CD14-positive monocyte (primary cell): ENCODE measurements at regions not wholly inside any gene's neighbourhood (a gene's known extent, or its start where the extent isn't known, plus 50 kb on each side); places are given as distances from the start of the nearest gene placed in this dataset.

Experiments used
- DNase-seq, 3 donors: peaks; one replicate each; pipeline ENCODE4 v3.0.0-alpha.2; 2011 to 2022
- H2AFZ ChIP-seq: 2 replicates; pipeline ENCODE4 v1.6.0; 2012; ENCODE audit warnings: mild to moderate bottlenecking, low read depth, low read length, inconsistent platforms; ENCODE audit not compliant: insufficient read depth, poor library complexity, severe bottlenecking
- H3K27ac ChIP-seq, 2 donors: 1 replicate in 1 of 2; 2 replicates in 1 of 2; pipeline ENCODE4 v1.5.1; 2012 to 2013; ENCODE audit warnings: low read length in 2 of 2, control low read depth in 1 of 2, inconsistent platforms in 1 of 2, low read depth in 1 of 2, mild to moderate bottlenecking in 1 of 2
- H3K27me3 ChIP-seq, 2 donors: one replicate each; pipeline versions ENCODE4 v1.6.0 to v1.6.1; 2011 to 2013; ENCODE audit warnings: low read length in 2 of 2; ENCODE audit not compliant: control insufficient read depth in 2 of 2, insufficient read depth in 2 of 2
- H3K36me3 ChIP-seq, 2 donors: replicated peaks in 1 of 2; 1 replicate in 1 of 2; 2 replicates in 1 of 2; pipeline versions ENCODE4 v1.5.1 to v1.6.1; 2012 to 2013; ENCODE audit warnings: low read length in 2 of 2, control low read depth in 1 of 2, inconsistent platforms in 1 of 2, mild to moderate bottlenecking in 1 of 2; ENCODE audit not compliant: insufficient read depth in 2 of 2, control insufficient read depth in 1 of 2
- H3K4me1 ChIP-seq, 2 donors: 1 replicate in 1 of 2; 2 replicates in 1 of 2; pipeline versions ENCODE4 v1.5.1 to v1.6.1; 2012 to 2013; ENCODE audit warnings: low read length in 2 of 2, control low read depth in 1 of 2, inconsistent platforms in 1 of 2, mild to moderate bottlenecking in 1 of 2, moderate library complexity in 1 of 2; ENCODE audit not compliant: insufficient read depth in 2 of 2, control insufficient read depth in 1 of 2
- H3K4me2 ChIP-seq: replicated peaks from 2 replicates; pipeline ENCODE3; 2012; ENCODE audit warnings: low read length, moderate library complexity, mild to moderate bottlenecking; ENCODE audit not compliant: poor library complexity, severe bottlenecking; ENCODE audit errors: extremely low read depth
- H3K4me3 ChIP-seq, 3 experiments: fragments of 200-600 bp in 1 of 3; sonication (generic) in 1 of 3; replicated peaks in 1 of 3; 1 replicate in 2 of 3; 2 replicates in 1 of 3; pipeline ENCODE4 v1.5.1; 2011 to 2013; ENCODE audit warnings: low read length in 3 of 3, mild to moderate bottlenecking in 3 of 3, control low read depth in 2 of 3, low read depth in 2 of 3, inconsistent platforms in 1 of 3, moderate library complexity in 1 of 3
- H3K79me2 ChIP-seq: 2 replicates; pipeline ENCODE4 v1.6.0; 2012; ENCODE audit warnings: mild to moderate bottlenecking, control low read depth, inconsistent platforms, low read length, moderate library complexity; ENCODE audit not compliant: insufficient read depth
- H3K9ac ChIP-seq: 2 replicates; pipeline ENCODE4 v1.6.0; 2017; ENCODE audit warnings: low read length, mild to moderate bottlenecking; ENCODE audit not compliant: insufficient read depth, poor library complexity, severe bottlenecking
- H3K9me3 ChIP-seq, 2 donors: replicated peaks in 1 of 2; 1 replicate in 1 of 2; 2 replicates in 1 of 2; pipeline versions ENCODE4 v1.5.1 to v1.6.1; 2012 to 2013; ENCODE audit warnings: low read length in 2 of 2, control low read depth in 1 of 2; ENCODE audit not compliant: control insufficient read depth in 1 of 2, insufficient read depth in 1 of 2
- H4K20me1 ChIP-seq: 2 replicates; pipeline ENCODE4 v1.6.0; 2012; ENCODE audit warnings: mild to moderate bottlenecking, low read length, control low read depth, moderate library complexity; ENCODE audit not compliant: insufficient read depth
- H3K27ac Mint-ChIP-seq, 7 donors: one replicate each; pipeline ENCODE4 v1.8.0; 2020; ENCODE audit warnings: mild to moderate bottlenecking in 7 of 7, mixed read lengths in 7 of 7, moderate library complexity in 6 of 7, inconsistent platforms in 2 of 7
- H3K27me3 Mint-ChIP-seq, 3 donors: one replicate each; pipeline ENCODE4 v1.8.0; 2021 to 2022; ENCODE audit warnings: low read depth in 3 of 3, mild to moderate bottlenecking in 3 of 3, mixed read lengths in 3 of 3, moderate library complexity in 3 of 3, inconsistent platforms in 1 of 3
- H3K36me3 Mint-ChIP-seq, 2 donors: one replicate each; pipeline ENCODE4 v1.8.0; 2020; ENCODE audit warnings: mixed read lengths in 2 of 2, inconsistent platforms in 1 of 2, mild to moderate bottlenecking in 1 of 2
- H3K4me1 Mint-ChIP-seq: one replicate; pipeline ENCODE4 v1.8.0; 2020; ENCODE audit warnings: mild to moderate bottlenecking, mixed read lengths
- H3K4me3 Mint-ChIP-seq, 2 donors: one replicate each; pipeline ENCODE4 v1.8.0; 2020; ENCODE audit warnings: mild to moderate bottlenecking in 2 of 2, mixed read lengths in 2 of 2, moderate library complexity in 1 of 2
- H3K9me3 Mint-ChIP-seq, 7 donors: one replicate each; pipeline ENCODE4 v1.8.0; 2020 to 2022; ENCODE audit warnings: mixed read lengths in 7 of 7, mild to moderate bottlenecking in 6 of 7, moderate library complexity in 6 of 7, inconsistent platforms in 2 of 7
- WGBS: methylation state at CpG from one replicate; pipeline ENCODE4 v1.1.5; 2013; ENCODE audit warnings: missing lambda C conversion rate; ENCODE audit not compliant: insufficient coverage; 5-methylcytosine and 5-hydroxymethylcytosine counted together
- intact Hi-C, 2 donors: fragments of 100-400 bp; cut with micrococcal nuclease; formaldehyde crosslinking; loops; one replicate each; pipeline versions ENCODE4 v1.15.0 to v1.15.1; 2023
- TF ChIP-seq, protein P1 (sequence below): fragments of 200-600 bp; IDR thresholded peaks from one replicate; pipeline ENCODE4 v1.8.0; 2022; ENCODE audit warnings: antibody characterized with exemption, mild to moderate bottlenecking

DNA sequence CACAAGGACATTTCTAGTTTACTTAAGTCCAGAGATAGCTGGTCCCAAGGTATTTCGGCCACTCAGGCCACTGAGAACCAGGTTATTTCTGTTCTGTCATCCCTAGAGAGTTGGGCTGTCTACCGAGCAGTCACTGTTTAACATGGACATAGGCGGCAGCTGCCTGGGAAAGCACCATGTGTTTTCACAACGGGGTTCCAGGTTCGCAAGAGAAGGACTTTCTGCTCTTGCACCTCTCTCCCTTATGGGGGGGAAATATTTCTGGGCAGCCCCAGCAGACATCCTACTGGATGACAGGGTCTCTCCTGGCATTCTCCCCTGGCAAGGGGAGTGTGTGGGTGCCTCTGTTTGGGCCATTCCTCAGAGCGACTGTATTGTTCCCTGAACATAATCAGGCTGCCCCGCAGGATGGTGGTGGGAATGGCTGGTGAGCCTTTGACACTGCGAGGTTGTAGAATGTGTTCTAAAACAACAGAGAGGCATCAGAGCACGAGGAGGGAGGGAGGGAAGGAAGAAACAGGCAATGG lies 64.4 kb upstream of the DUSP22 start:
- no peak overlapping the region for H3K27ac ChIP-seq
- Mint-ChIP-seq H3K27me3 (peaks cover 0 to 10% (median 2%) of the 10 kb centered on the region in 3 donors), H3K9me3 (peaks cover 0 to 12% (median 0%) of the 10 kb centered on the region in 7 donors), H3K36me3 (no peaks in the 10 kb centered on the region), H3K27ac (no peak overlapping the region), H3K4me1 (peaks cover 24% of the 10 kb centered on the region), H3K4me3 (no peak overlapping the region)
- no peaks in the 10 kb centered on the region for H4K20me1 ChIP-seq
- H2AFZ ChIP-seq = no peak overlapping the region
- H3K79me2 ChIP-seq = no peaks in the 10 kb centered on the region
- no peak for DNase-seq
- no peaks in the 10 kb centered on the region for H3K9me3 ChIP-seq
- WGBS = 89% methylated on average over 5 of the region's 9 CpGs
- H3K4me3 ChIP-seq = no peak overlapping the region
- H3K4me1 ChIP-seq = peaks cover 17 to 22% of the 10 kb centered on the region in 2 donors
- no peaks in the 10 kb centered on the region for H3K27me3 ChIP-seq
- intact Hi-C loops = no loop called here
- no peak overlapping the region for H3K4me2 ChIP-seq
- no peak overlapping the region for H3K9ac ChIP-seq
- TF ChIP-seq, protein P1, sequence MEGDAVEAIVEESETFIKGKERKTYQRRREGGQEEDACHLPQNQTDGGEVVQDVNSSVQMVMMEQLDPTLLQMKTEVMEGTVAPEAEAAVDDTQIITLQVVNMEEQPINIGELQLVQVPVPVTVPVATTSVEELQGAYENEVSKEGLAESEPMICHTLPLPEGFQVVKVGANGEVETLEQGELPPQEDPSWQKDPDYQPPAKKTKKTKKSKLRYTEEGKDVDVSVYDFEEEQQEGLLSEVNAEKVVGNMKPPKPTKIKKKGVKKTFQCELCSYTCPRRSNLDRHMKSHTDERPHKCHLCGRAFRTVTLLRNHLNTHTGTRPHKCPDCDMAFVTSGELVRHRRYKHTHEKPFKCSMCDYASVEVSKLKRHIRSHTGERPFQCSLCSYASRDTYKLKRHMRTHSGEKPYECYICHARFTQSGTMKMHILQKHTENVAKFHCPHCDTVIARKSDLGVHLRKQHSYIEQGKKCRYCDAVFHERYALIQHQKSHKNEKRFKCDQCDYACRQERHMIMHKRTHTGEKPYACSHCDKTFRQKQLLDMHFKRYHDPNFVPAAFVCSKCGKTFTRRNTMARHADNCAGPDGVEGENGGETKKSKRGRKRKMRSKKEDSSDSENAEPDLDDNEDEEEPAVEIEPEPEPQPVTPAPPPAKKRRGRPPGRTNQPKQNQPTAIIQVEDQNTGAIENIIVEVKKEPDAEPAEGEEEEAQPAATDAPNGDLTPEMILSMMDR = no peak
- no peaks in the 10 kb centered on the region for H3K36me3 ChIP-seq

DNA sequence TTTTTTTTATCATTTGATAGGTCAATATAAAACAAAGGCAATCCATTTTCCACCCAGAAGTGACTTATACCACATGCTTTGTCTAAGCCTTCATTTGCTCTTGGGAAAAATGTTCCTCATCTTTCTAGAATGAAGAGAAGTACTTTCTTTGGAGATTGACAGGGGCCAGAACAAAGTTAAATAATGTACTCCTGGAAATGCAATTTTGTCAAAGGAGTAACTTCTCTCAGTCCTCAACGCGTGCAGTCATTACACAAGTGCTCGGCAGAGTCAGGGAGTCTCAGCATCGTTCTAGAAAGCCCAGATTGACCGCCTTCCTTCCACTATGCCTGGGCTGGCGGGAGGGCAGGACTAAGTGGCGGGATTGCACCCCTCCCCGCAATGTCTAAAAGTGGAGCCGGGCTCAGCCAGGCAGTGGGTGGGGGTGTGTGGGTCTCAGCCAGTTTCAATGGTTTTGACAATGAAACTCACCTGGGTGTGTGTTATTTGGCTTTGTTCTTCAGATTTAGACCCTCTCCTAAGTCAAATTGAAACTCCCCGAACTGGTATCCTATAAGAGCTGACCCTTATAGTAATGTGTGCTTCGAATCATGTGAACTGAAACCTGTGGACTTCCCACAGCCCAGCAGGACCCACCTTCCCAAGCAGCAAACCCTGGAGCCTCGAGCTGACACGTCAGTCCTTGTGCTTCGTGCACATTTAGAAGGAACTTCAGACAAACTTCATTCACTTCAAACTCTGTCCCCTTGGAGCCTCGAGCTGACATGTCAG lies 63.2 kb upstream of the DUSP22 start:
- Histone ChIP-seq H3K4me3 (no peak overlapping the region), H3K9ac (no peak overlapping the region), H3K4me1 (peaks cover 17 to 27% of the 10 kb centered on the region in 2 donors), H4K20me1 (no peaks in the 10 kb centered on the region), H3K4me2 (no peak overlapping the region), H3K9me3 (no peaks in the 10 kb centered on the region), H3K27ac (no peak overlapping the region), H3K36me3 (no peaks in the 10 kb centered on the region), H3K27me3 (no peaks in the 10 kb centered on the region), H3K79me2 (no peaks in the 10 kb centered on the region), H2AFZ (no peak overlapping the region)
- H3K36me3 Mint-ChIP-seq = no peaks in the 10 kb centered on the region
- 89% methylated on average over 9 of the region's 15 CpGs for WGBS
- H3K27me3 Mint-ChIP-seq = peaks cover 0 to 8% (median 2%) of the 10 kb centered on the region in 3 donors
- TF ChIP-seq, protein P1 = no peak
- no peak overlapping the region for H3K4me3 Mint-ChIP-seq
- no peak for DNase-seq
- intact Hi-C loops = no loop called here
- H3K4me1 Mint-ChIP-seq = peaks cover 29% of the 10 kb centered on the region
- H3K27ac Mint-ChIP-seq = no peak overlapping the region
- H3K9me3 Mint-ChIP-seq = peaks cover 0 to 12% (median 0%) of the 10 kb centered on the region in 7 donors
